ENCODE measurements at regions not wholly inside any gene's neighbourhood (a gene's known extent, or its start where the extent isn't known, plus 50 kb on each side); places are given as distances from the start of the nearest gene placed in this dataset.
"Not testable (repeated sequence)": the region's sequence is repeated elsewhere in the genome, so short reads cannot be mapped to it uniquely, and the experiment has no call there.

GRCh38 chr2:87406406-87407175, 341.3 kb upstream of the PLGLB2 start:
- not testable (repeated sequence) for DNase-seq (ENCODE audit: low read depth)

GRCh38 chr2:87409601-87410000, 338.3 kb upstream of the PLGLB2 start:
- DNase-seq (ENCODE audit: low read depth) = not testable (repeated sequence)

GRCh38 chr2:87410371-87410770, 337.5 kb upstream of the PLGLB2 start:
- DNase-seq (ENCODE audit: low read depth) = not testable (repeated sequence)

DNA sequence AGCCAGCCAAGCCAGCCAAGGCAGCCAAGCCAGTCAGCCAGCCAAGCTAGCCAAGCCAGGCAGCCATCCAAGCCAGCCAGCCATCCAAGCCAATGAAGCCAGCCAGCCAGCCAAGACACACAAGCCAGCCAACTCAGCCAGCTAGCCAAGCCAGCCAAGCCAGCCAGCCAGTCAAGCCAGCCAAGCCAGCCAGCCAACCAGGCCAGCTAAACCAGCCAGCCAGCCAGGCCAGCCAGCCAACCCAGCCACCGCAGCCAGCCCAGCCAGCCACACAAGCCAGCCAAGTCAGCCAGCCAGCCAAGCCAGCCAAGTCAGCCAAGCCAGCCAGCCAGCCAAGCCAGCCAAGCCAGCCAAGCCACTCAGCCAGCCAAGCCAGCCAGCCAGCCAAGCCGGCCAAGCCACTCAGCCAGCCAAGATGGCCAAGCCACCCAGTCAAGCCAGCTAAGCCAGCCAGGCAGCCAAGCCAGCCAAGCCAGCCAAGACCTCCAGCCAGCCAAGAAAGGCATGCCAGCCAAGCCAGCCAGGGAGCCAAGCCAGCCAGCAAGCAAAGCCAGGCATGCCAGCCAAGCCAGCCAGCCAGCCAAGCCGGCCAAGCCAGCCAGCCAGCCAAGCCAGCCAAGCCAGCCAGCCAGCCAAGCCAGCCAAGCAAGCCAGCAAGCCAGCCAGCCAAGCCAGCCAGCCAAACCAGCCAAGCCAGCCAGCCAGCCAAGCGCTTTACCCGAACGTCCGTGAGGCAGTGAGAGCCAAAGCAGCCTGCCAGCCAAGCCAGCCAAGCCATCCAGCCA, 335.7 kb upstream of the PLGLB2 start:
- not testable (repeated sequence) for DNase-seq (ENCODE audit: low read depth)

DNA sequence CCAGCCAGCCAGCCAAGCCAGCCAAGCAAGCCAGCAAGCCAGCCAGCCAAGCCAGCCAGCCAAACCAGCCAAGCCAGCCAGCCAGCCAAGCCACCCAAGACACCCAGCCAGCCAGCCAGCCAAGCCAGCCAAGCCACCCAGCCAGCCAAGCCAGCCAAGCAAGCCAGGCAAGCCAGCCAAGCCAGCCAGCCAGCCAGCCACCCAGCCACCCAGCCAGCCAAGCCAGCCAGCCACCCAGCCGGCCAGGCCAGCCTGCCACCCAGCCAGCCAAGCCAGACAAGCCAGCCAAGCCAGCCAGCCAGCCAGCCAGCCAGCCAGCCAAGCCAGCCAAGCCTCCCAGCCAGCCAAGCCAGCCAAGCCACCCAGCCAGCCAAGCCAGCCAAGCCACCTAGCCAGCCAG, 333.6 kb upstream of the PLGLB2 start:
- not testable (repeated sequence) for DNase-seq (ENCODE audit: low read depth)

- not testable (repeated sequence) for DNase-seq (ENCODE audit: low read depth)
These were observed 332.9 kb upstream of the PLGLB2 start for GRCh38 chr2:87414795-87415570.

- DNase-seq (ENCODE audit: low read depth) = not testable (repeated sequence)
These were observed 332.2 kb upstream of the PLGLB2 start for GRCh38 chr2:87415586-87416265.

DNA sequence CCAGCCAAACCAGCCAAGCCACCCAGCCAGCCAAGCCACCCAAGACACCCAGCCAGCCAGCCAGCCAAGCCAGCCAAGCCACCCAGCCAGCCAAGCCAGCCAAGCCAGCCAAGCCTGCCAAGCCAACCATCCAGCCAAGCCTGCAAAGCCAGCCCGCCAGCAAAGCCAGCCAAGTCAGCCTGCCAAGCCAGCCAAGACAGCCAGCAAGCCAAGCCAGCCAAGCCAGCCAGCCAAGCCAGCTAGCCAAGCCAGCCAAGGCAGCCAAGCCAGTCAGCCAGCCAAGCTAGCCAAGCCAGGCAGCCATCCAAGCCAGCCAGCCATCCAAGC, 331.7 kb upstream of the PLGLB2 start:
- not testable (repeated sequence) for DNase-seq (ENCODE audit: low read depth)

GRCh38 chr2:87417147-87417546, 330.7 kb upstream of the PLGLB2 start:
- not testable (repeated sequence) for DNase-seq (ENCODE audit: low read depth)

GRCh38 chr2:87417742-87418567, 329.9 kb upstream of the PLGLB2 start:
- DNase-seq (ENCODE audit: low read depth) = not testable (repeated sequence)

DNA sequence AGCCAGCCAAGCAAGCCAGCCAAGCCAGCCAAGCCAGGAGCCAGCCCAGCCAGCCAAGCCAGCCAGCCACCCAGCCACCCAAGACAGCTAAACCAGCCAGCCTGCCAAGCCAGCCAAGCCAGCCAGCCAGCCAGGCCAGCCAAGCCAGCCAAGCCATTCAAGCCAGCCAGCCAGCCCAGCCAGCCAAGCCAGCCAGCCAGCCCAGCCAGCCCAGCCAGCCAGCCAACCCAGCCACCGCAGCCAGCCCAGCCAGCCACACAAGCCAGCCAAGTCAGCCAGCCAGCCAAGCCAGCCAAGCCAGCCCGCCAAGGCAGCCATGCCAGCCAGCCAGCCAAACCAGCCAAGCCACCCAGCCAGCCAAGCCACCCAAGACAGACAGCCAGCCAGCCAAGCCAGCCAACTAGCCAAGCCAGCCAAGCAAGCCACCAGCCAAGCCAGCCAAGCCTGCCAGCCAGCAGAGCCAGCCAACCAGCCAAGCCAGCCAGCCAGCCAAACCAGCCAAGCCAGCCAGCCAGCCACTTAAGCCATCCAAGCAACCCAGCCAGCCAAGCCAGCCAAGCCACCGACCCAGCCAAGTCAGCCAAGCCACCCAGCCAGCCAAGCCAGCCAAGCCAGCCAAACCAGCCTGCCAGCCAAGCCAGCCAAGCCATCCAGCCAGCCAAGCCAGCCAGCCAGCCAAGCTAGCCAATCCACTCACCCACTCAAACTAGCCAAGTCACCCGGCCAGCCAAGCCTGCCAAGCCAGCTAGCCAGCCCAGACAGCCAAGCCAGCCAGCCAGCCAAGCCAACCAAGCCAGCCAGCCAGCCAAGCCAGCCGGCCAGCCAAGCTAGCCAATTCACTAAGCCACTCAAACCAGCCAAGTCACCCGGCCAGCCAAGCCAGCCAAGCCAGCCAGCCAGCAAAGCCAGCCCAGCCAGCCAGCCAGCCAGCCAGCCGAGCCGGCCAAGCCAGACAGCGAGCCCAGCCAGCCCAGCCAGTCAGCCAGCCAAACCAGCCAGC, 328.8 kb upstream of the PLGLB2 start:
- not testable (repeated sequence) for DNase-seq (ENCODE audit: low read depth)

DNA sequence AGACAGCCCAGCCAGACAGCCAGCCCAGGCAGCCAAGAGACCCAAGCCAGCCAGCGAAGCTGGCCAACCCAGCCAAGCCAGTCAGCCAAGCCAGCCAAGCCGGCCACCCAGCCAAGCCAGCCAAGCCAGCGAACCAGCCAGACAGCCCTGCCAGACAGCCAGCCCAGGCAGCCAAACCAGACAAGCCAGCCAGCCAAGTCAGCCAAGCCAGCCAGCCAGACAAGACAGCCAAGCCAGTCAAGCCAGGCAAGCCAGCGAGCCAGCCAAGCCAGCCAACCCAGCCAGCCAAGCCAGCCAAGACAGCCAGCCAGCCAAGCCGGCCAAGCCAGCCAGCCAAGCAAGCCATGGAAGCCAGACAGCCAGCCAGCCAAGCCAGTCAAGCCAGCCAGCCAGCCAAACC, 327.9 kb upstream of the PLGLB2 start:
- not testable (repeated sequence) for DNase-seq (ENCODE audit: low read depth)

DNA sequence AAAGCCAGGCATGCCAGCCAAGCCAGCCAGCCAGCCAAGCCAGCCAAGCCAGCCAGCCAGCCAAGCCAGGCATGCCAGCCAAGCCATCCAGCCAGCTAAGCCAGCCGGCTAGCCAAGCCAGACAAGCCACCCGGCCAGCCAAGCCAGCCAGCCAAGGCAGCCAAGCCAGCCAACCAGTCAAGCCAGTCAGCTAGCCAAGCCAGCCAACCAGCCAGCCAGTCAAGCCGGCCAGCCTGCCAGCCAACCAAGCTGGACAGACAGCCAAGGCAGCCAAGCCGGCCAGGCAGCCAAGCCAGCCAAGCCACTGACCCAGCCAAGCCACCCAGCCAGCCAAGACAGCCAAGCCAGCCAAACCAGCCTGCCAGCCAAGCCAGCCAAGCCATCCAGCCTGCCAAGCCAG, 326.9 kb upstream of the PLGLB2 start:
- not testable (repeated sequence) for DNase-seq (ENCODE audit: low read depth)

- DNase-seq (ENCODE audit: low read depth) = not testable (repeated sequence)
These were observed 323.8 kb upstream of the PLGLB2 start for GRCh38 chr2:87423796-87424762.

DNA sequence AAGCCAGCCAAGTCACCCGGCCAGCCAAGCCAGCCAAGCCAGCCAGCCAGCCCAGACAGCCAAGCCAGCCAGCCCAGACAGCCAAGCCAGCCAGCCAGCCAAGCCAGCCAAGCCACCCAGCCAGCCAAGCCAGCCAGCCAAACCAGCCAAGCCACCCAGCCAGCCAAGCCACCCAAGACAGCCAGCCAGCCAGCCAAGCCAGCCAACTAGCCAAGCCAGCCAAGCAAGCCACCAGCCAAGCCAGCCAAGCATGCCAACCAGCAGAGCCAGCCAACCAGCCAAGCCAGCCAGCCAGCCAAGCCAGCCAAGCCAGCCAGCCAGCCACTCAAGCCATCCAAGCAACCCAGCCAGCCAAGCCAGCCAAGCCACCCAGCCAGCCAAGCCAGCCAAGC, 323.1 kb upstream of the PLGLB2 start:
- not testable (repeated sequence) for DNase-seq (ENCODE audit: low read depth)

DNA sequence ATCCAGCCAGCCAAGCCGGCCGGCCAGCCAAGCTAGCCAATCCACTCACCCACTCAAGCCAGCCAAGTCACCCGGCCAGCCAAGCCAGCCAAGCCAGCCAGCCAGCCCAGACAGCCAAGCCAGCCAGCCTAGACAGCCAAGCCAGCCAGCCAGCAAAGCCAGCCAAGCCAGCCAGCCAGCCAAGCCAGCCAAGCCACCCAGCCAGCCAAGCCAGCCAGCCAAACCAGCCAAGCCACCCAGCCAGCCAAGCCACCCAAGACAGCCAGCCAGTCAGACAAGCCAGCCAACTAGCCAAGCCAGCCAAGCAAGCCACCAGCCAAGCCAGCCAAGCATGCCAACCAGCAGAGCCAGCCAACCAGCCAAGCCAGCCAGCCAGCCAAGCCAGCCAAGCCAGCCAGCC, 322.7 kb upstream of the PLGLB2 start:
- DNase-seq (ENCODE audit: low read depth) = not testable (repeated sequence)

DNA sequence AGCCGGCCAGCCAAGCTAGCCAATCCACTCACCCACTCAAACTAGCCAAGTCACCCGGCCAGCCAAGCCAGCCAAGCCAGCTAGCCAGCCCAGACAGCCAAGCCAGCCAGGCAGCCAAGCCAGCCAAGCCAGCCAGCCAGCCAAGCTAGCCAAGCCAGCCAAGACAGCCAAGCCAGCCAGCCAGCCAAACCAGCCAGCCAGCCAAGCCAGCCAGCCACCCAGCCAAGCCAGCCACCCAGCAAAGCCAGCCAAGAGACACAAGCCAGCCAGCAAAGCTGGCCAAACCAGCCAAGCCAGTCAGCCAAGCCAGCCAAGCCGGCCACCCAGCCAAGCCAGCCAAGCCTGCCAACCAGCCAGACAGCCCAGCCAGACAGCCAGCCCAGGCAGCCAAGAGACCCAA, 322.2 kb upstream of the PLGLB2 start:
- DNase-seq (ENCODE audit: low read depth) = not testable (repeated sequence)

All from myocyte (in vitro differentiated cells).